ENCODE measurements at regions not wholly inside any gene's neighbourhood (a gene's known extent, or its start where the extent isn't known, plus 50 kb on each side); places are given as distances from the start of the nearest gene placed in this dataset.

DNA sequence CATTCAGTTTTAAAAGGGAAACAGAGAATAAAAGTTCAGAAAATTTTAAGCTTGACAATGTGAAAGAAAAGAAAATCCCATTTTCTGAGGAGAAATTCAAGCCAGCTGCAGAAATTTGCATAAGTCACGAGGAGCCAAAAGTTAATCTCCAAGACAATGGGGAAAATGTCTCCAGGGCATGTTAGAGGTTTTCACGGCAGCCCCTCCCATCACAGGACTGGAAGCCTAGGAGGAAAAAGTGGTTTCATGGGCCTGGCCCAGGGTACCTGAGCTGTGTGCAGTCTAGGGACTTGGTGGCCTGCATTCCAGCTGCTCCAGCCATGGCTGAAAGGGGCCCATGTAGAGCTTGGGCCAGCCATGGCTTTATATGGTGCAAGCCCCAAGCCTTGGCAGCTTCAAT lies 59.6 kb upstream of the NXPH1 start:
- ChIA-PET POLR2A (ENCODE audit: low non-redundant PET) (no interaction called here), CTCF (no interaction called here)
- H3K27ac ChIP-seq = no peak overlapping the region
- no peak for DNase-seq (ENCODE audit: low spot score)
- TF ChIP-seq, protein P1, sequence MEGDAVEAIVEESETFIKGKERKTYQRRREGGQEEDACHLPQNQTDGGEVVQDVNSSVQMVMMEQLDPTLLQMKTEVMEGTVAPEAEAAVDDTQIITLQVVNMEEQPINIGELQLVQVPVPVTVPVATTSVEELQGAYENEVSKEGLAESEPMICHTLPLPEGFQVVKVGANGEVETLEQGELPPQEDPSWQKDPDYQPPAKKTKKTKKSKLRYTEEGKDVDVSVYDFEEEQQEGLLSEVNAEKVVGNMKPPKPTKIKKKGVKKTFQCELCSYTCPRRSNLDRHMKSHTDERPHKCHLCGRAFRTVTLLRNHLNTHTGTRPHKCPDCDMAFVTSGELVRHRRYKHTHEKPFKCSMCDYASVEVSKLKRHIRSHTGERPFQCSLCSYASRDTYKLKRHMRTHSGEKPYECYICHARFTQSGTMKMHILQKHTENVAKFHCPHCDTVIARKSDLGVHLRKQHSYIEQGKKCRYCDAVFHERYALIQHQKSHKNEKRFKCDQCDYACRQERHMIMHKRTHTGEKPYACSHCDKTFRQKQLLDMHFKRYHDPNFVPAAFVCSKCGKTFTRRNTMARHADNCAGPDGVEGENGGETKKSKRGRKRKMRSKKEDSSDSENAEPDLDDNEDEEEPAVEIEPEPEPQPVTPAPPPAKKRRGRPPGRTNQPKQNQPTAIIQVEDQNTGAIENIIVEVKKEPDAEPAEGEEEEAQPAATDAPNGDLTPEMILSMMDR (conservative IDR thresholded peaks at IDR 0.05; ENCODE audit: low read depth) = no peak

DNA sequence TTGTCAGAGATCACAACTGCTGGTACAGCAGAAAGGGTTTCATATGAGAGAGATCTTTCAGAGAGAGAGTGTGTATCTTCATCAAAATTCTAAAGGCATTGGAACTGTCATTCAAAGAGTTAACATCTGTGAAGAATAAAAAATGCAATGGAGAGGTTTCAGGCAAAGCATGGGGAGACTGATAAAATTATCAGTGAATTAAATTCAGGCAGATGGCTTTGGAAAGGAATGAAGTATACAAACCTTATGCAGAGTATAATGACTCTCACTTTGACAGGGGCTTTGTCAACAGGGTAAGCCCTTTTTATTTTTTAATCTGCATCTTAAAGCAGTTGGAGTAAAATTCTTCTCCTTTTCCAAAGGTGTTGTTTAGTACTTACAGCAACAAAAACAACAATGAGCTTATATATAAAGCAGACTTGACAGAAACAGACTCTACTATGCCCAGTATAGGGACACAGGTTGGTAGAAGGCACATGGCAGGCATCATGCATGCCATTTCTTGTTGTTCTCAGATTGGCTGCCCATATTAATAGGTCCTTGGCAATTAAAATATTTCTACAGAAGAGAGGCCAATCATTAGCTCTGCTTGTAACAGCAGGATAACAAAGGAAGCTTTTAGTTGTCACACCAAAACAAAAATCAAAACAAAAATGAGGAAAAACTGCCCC lies 54.9 kb upstream of the NXPH1 start:
- no peak overlapping the region for H3K27ac ChIP-seq
- DNase-seq (ENCODE audit: low spot score) = no peak
- ChIA-PET POLR2A (ENCODE audit: low non-redundant PET) (no interaction called here), CTCF (no interaction called here)
- TF ChIP-seq, protein P1 (conservative IDR thresholded peaks at IDR 0.05; ENCODE audit: low read depth) = no peak

DNA sequence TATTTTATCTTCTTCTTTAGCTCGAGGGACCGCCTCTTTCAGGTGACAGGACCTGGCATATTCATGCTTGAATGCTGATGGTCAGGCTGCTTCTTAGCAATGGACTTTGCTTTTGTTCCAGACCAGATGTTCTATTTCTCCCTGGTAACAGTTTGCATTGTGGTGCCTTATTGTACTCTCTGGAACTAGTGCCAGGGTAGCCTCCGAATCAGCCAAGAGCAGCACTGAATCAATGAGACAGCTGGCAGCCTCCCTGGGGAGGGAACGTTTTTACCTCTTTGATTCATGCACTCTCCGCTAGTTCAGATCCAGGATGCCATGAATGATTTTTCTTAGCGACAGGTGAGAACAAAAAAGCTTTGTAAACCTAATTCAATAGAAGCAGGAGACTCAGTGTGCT lies 54.1 kb upstream of the NXPH1 start:
- no peak for DNase-seq (ENCODE audit: low spot score)
- POLR2A ChIA-PET (ENCODE audit: low non-redundant PET) = no interaction called here
- CTCF ChIA-PET = no interaction called here
- TF ChIP-seq, protein P1 (conservative IDR thresholded peaks at IDR 0.05; ENCODE audit: low read depth) = no peak
- no peak overlapping the region for H3K27ac ChIP-seq

DNA sequence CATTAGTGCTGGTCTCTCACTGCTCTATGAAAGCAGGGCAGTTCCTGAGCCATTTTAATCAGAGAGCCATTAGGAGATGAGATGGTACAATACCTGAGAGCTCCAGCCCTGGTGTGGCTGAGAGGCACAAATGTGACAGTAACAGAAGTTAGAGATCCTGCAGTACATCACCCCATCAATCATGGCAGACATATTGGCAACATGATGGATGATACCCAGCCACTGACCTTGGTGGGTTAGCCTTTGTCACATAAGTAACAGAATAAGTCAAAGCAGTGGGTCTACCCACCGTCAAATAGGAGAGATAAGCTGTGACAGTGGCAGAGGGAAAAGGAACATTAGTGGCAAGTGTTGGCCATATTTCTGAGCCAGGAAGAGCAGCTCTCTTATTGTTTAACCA lies 53.3 kb upstream of the NXPH1 start:
- ChIA-PET POLR2A (ENCODE audit: low non-redundant PET) (no interaction called here), CTCF (no interaction called here)
- no peak overlapping the region for H3K27ac ChIP-seq
- TF ChIP-seq, protein P1 (conservative IDR thresholded peaks at IDR 0.05; ENCODE audit: low read depth) = no peak
- DNase-seq (ENCODE audit: low spot score) = no peak

DNA sequence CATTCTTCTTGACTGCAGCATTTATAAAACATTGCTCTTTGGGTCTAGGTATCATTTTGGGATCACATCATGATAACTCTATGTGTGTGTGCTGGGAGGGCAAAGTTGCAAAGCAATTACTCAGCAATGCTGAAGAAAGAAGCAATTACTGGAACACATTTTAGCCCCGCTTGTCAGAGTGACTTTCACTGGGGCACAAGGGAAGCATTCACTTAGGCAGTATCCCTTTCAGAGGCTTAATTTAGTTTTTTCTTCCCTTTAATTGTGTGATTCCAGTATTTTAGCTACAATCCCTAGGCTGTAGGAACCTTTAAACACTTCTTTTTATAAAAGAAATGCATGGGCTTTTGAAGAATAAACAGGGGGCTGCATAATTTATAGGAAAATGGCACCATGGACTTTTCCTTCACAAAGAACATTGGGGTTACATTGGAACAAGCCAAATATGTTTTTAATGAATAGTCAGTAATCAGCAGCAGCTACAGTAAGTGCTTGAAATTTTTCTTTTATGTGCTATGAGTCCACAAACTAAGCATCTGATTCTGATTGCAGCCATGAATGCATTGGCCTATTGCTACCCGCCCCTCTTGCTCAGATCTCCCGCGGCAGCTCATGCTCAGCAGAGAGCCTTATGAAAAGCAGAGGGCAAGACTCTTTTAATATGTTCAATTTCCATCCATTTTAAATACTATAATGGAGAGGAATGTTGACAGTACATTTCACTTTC lies 51.2 kb upstream of the NXPH1 start:
- no peak overlapping the region for H3K27ac ChIP-seq
- CTCF ChIA-PET = no interaction called here
- DNase-seq (ENCODE audit: low spot score) = no peak
- POLR2A ChIA-PET (ENCODE audit: low non-redundant PET) = no interaction called here
- TF ChIP-seq, protein P1 (conservative IDR thresholded peaks at IDR 0.05; ENCODE audit: low read depth) = no peak
